Caco-2 (cell line): ENCODE measurements at regions not wholly inside any gene's neighbourhood (a gene's known extent, or its start where the extent isn't known, plus 50 kb on each side); places are given as distances from the start of the nearest gene placed in this dataset.

ENCODE experiments used
- BruUV-seq: library from RNA; stranded (reverse); fragments of 400-500 nt; replicated peaks from 2 replicates; lab custom pipeline; 2021; lab: Mats Ljungman, UMichigan
- CTCF ChIA-PET: fragments of 300-600 bp; sonication (Branson Sonifier 250); formaldehyde crosslinking; loops from one replicate; lab custom pipeline; 2022; ENCODE audit warnings: antibody characterized with exemption; lab: Charles Lee
- POLR2A ChIA-PET: fragments of 300-600 bp; sonication (Branson Sonifier 250); formaldehyde crosslinking; loops from one replicate; lab custom pipeline; 2022; ENCODE audit warnings: antibody characterized with exemption; lab: Charles Lee
- DNase-seq, 2 experiments: peaks; one replicate each; pipeline versions ENCODE4 v3.0.0 to v3.0.0-alpha.2; 2020 to 2022
- H3K27me3 ChIP-seq: replicated peaks from 2 replicates; pipeline ENCODE4 v1.6.0; 2011; ENCODE audit warnings: low read length; ENCODE audit not compliant: control insufficient read depth, insufficient read depth
- H3K36me3 ChIP-seq: 2 replicates; pipeline ENCODE4 v1.5.1; 2011; ENCODE audit warnings: low read length; ENCODE audit not compliant: control insufficient read depth, insufficient read depth
- H3K4me1 ChIP-seq: fragments of 250-450 bp; sonication (Bioruptor Pico); 2 replicates; pipeline ENCODE4 v1.5.1; 2020; ENCODE audit warnings: mild to moderate bottlenecking
- H3K4me3 ChIP-seq: 2 replicates; pipeline ENCODE4 v1.5.1; 2011; ENCODE audit warnings: low read depth, mild to moderate bottlenecking, control low read depth, low read length
- H3K9me3 ChIP-seq: fragments of 250-450 bp; sonication (Bioruptor Pico); 2 replicates; pipeline ENCODE4 v1.5.1; 2020; ENCODE audit warnings: mild to moderate bottlenecking, moderate library complexity
- H3K27ac Mint-ChIP-seq: one replicate; pipeline ENCODE4 v1.8.0; 2022; ENCODE audit warnings: mixed read lengths; ENCODE audit not compliant: unreplicated experiment
- H3K27me3 Mint-ChIP-seq: one replicate; pipeline ENCODE4 v1.8.0; 2022; ENCODE audit warnings: mixed read lengths; ENCODE audit not compliant: insufficient read depth, unreplicated experiment
- H3K36me3 Mint-ChIP-seq: one replicate; pipeline ENCODE4 v1.8.0; 2022; ENCODE audit warnings: mild to moderate bottlenecking, mixed read lengths; ENCODE audit not compliant: insufficient read depth, unreplicated experiment
- H3K4me1 Mint-ChIP-seq: one replicate; pipeline ENCODE4 v1.8.0; 2022; ENCODE audit warnings: low read depth, mixed read lengths; ENCODE audit not compliant: unreplicated experiment
- H3K4me3 Mint-ChIP-seq: one replicate; pipeline ENCODE4 v1.8.0; 2022; ENCODE audit warnings: mild to moderate bottlenecking, moderate library complexity, mixed read lengths; ENCODE audit not compliant: unreplicated experiment
- H3K9me3 Mint-ChIP-seq: one replicate; pipeline ENCODE4 v1.8.0; 2022; ENCODE audit warnings: mixed read lengths; ENCODE audit not compliant: unreplicated experiment
- CTCF ChIP-seq, 2 experiments: fragments of 200-600 bp in 1 of 2; IDR thresholded peaks; 1 replicate in 1 of 2; 2 replicates in 1 of 2; pipeline versions ENCODE4 v1.5.1 to v1.8.0; 2011 to 2022; ENCODE audit warnings: antibody characterized with exemption in 1 of 2, control low read depth in 1 of 2, inconsistent platforms in 1 of 2, low read depth in 1 of 2, low read length in 1 of 2, mild to moderate bottlenecking in 1 of 2, moderate library complexity in 1 of 2; ENCODE audit not compliant: insufficient read depth in 1 of 2, severe bottlenecking in 1 of 2, unreplicated experiment in 1 of 2
- intact Hi-C: fragments of 100-400 bp; cut with micrococcal nuclease; formaldehyde crosslinking; loops from one replicate; pipeline ENCODE4 v1.10.0; 2022; ENCODE audit not compliant: unreplicated experiment

GRCh38 chr17:36697903-36698530 lies 96.6 kb downstream of the MRM1 start:
- BruUV-seq = no TSS peak
- Mint-ChIP-seq H3K36me3 (no peaks in the 10 kb centered on the region), H3K4me1 (peaks cover 9% of the 10 kb centered on the region), H3K27ac (no peak overlapping the region), H3K9me3 (no peaks in the 10 kb centered on the region), H3K4me3 (no peak overlapping the region), H3K27me3 (peaks cover 19% of the 10 kb centered on the region)
- no peaks in the 10 kb centered on the region for H3K4me1 ChIP-seq
- H3K27me3 ChIP-seq = no peaks in the 10 kb centered on the region
- ChIA-PET POLR2A (no interaction called here), CTCF (no interaction called here)
- intact Hi-C loops = no loop called here
- no peak for DNase-seq
- no peak overlapping the region for H3K4me3 ChIP-seq
- no peaks in the 10 kb centered on the region for H3K36me3 ChIP-seq
- no peaks in the 10 kb centered on the region for H3K9me3 ChIP-seq
- no peak for TF ChIP-seq CTCF (IDR thresholded peaks at IDR 0.05; ENCODE audit: insufficient read depth in 1 of 2, low read depth in 1 of 2, low read length in 1 of 2, severe bottlenecking in 1 of 2, unreplicated experiment in 1 of 2)

- H3K36me3 Mint-ChIP-seq = no peaks in the 10 kb centered on the region
- H3K27me3 Mint-ChIP-seq = peaks cover 23% of the 10 kb centered on the region
- H3K4me1 Mint-ChIP-seq = peaks cover 7% of the 10 kb centered on the region
- Histone ChIP-seq H3K27me3 (no peaks in the 10 kb centered on the region; the same call in 1 of the 2 replicates), H3K9me3 (no peaks in the 10 kb centered on the region), H3K4me3 (no peak overlapping the region), H3K4me1 (no peaks in the 10 kb centered on the region), H3K36me3 (no peaks in the 10 kb centered on the region)
- H3K4me3 Mint-ChIP-seq = no peak overlapping the region
- intact Hi-C loops = no loop called here
- ChIA-PET CTCF (no interaction called here), POLR2A (no interaction called here)
- no peak for DNase-seq
- no peak overlapping the region for H3K27ac Mint-ChIP-seq
- no peak for TF ChIP-seq CTCF (IDR thresholded peaks at IDR 0.05; ENCODE audit: insufficient read depth in 1 of 2, low read depth in 1 of 2, low read length in 1 of 2, severe bottlenecking in 1 of 2, unreplicated experiment in 1 of 2)
- no TSS peak for BruUV-seq
- no peaks in the 10 kb centered on the region for H3K9me3 Mint-ChIP-seq
Observed at GRCh38 chr17:36701429-36702099, 100.2 kb downstream of the MRM1 start.

GRCh38 chr17:36702636-36703035 lies 101.3 kb downstream of the MRM1 start:
- H3K4me3 ChIP-seq = no peak overlapping the region
- peaks cover 19% of the 10 kb centered on the region for H3K27me3 Mint-ChIP-seq
- DNase-seq = no peak
- no peak for TF ChIP-seq CTCF (IDR thresholded peaks at IDR 0.05; ENCODE audit: insufficient read depth in 1 of 2, low read depth in 1 of 2, low read length in 1 of 2, severe bottlenecking in 1 of 2, unreplicated experiment in 1 of 2)
- intact Hi-C loops = no loop called here
- H3K4me3 Mint-ChIP-seq = no peak overlapping the region
- BruUV-seq = no TSS peak
- no peaks in the 10 kb centered on the region for H3K9me3 Mint-ChIP-seq
- no peaks in the 10 kb centered on the region for H3K4me1 Mint-ChIP-seq
- ChIA-PET CTCF (no interaction called here), POLR2A (no interaction called here)
- no peaks in the 10 kb centered on the region for H3K4me1 ChIP-seq
- no peaks in the 10 kb centered on the region for H3K36me3 ChIP-seq
- H3K9me3 ChIP-seq = no peaks in the 10 kb centered on the region
- no peaks in the 10 kb centered on the region for H3K36me3 Mint-ChIP-seq
- H3K27ac Mint-ChIP-seq = no peak overlapping the region
- H3K27me3 ChIP-seq = no peaks in the 10 kb centered on the region; the same call in 1 of the 2 replicates
